CD4-positive, alpha-beta T cell (primary cell): ENCODE measurements at regions not wholly inside any gene's neighbourhood (a gene's known extent, or its start where the extent isn't known, plus 50 kb on each side); places are given as distances from the start of the nearest gene placed in this dataset.

Experiments
- ATAC-seq: fragments of 200-7000 bp; cut with Tn5 transposase; one replicate; pipeline ENCODE4 v1.10.0; 2022; ENCODE audit warnings: mild to moderate bottlenecking; ENCODE audit not compliant: poor library complexity
- CTCF ChIA-PET: fragments of 350-600 bp; sonication (Branson Sonifier 250); formaldehyde crosslinking; loops from one replicate; lab custom pipeline; 2021; ENCODE audit warnings: antibody characterized with exemption, inconsistent platforms; lab: Charles Lee
- POLR2A ChIA-PET: fragments of 350-600 bp; sonication (Branson Sonifier 250); formaldehyde crosslinking; loops from one replicate; lab custom pipeline; 2021; ENCODE audit warnings: antibody characterized with exemption, inconsistent platforms; lab: Charles Lee
- DNase-seq, 14 experiments: peaks; one replicate each; pipeline ENCODE4 v3.0.0-alpha.2; 2013 to 2020; ENCODE audit warnings: mixed read lengths in 2 of 14
- H3K27ac ChIP-seq, 2 donors: one replicate each; pipeline versions ENCODE4 v1.5.1 to v1.7.0; 2013; ENCODE audit warnings: low read length in 2 of 2, low read depth in 1 of 2, mild to moderate bottlenecking in 1 of 2
- H3K27me3 ChIP-seq, 2 experiments: 1 replicate in 1 of 2; 2 replicates in 1 of 2; pipeline versions ENCODE4 v1.6.1 to v1.7.0; 2013; ENCODE audit warnings: low read length in 2 of 2, control low read depth in 1 of 2, mild to moderate bottlenecking in 1 of 2, moderate library complexity in 1 of 2; ENCODE audit not compliant: insufficient read depth in 2 of 2, control insufficient read depth in 1 of 2
- H3K36me3 ChIP-seq: one replicate; pipeline ENCODE4 v1.6.1; 2013; ENCODE audit warnings: low read length, control low read depth; ENCODE audit not compliant: insufficient read depth
- H3K4me1 ChIP-seq: one replicate; pipeline ENCODE4 v1.6.1; 2013; ENCODE audit warnings: low read length, control low read depth; ENCODE audit not compliant: insufficient read depth
- H3K4me3 ChIP-seq: one replicate; pipeline ENCODE4 v1.5.1; 2013; ENCODE audit warnings: mild to moderate bottlenecking, low read length, moderate library complexity
- H3K9me3 ChIP-seq, 2 experiments: 1 replicate in 1 of 2; 2 replicates in 1 of 2; pipeline versions ENCODE4 v1.6.1 to v1.7.0; 2013; ENCODE audit warnings: low read length in 2 of 2, mild to moderate bottlenecking in 2 of 2, control low read depth in 1 of 2, moderate library complexity in 1 of 2; ENCODE audit not compliant: control insufficient read depth in 1 of 2, insufficient read depth in 1 of 2
- H3K27ac Mint-ChIP-seq: one replicate; pipeline ENCODE4 v1.8.0; 2020; ENCODE audit warnings: mixed read lengths
- H3K27me3 Mint-ChIP-seq: one replicate; pipeline ENCODE4 v1.8.0; 2021; ENCODE audit warnings: mixed read lengths
- H3K36me3 Mint-ChIP-seq: one replicate; pipeline ENCODE4 v1.8.0; 2021; ENCODE audit warnings: low read depth, mixed read lengths
- H3K4me1 Mint-ChIP-seq: one replicate; pipeline ENCODE4 v1.8.0; 2021; ENCODE audit warnings: low read depth, mixed read lengths
- H3K4me3 Mint-ChIP-seq: one replicate; pipeline ENCODE4 v1.8.0; 2020; ENCODE audit warnings: mild to moderate bottlenecking, mixed read lengths
- H3K9me3 Mint-ChIP-seq: one replicate; pipeline ENCODE4 v1.8.0; 2020; ENCODE audit warnings: mixed read lengths
- intact Hi-C, 2 experiments: fragments of 100-400 bp; cut with DNase I in 1 of 2; cut with micrococcal nuclease in 1 of 2; formaldehyde crosslinking; loops; one replicate each; pipeline versions ENCODE4 v1.15.1 to v1.9.0; 2023 to 2025; cut with DNase I, micrococcal nuclease
- TF ChIP-seq, protein P1 (sequence below): fragments of 200-600 bp; IDR thresholded peaks from one replicate; pipeline ENCODE4 v1.8.0; 2022; ENCODE audit warnings: antibody characterized with exemption, mild to moderate bottlenecking

DNA sequence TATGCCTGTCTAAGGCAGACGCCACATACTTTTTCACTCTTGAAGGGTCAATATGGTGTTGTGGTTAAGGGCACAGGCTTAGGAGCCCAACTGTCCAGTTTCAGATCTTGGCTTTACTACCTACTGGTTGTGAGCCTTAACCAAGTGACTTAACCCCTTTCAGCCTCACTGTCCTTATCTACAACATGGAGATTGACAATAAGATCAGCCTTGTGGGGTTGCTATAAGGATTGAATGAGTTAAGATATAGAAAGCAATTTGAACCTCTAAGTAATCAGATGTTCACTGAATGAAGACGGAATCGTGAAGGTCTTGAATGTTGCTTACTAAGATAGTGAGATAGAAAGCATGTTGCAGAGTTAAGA is 121.3 kb upstream of the JUN start:
- peak overlapping the region; percentile 47 for H3K4me3 Mint-ChIP-seq
- CTCF ChIA-PET = no interaction called here
- H3K27me3 ChIP-seq = no peaks in the 10 kb centered on the region
- DNase-seq = no peak
- no peak for ATAC-seq
- H3K27me3 Mint-ChIP-seq = no peaks in the 10 kb centered on the region
- intact Hi-C loops = loop anchor here (2.0 to 10.0 kb wide), 2 partner anchors 90 to 120 kb away; partner anchors contain the start of gene JUN (in 1 of the 2)
- H3K9me3 Mint-ChIP-seq = no peaks in the 10 kb centered on the region
- no peaks in the 10 kb centered on the region for H3K9me3 ChIP-seq
- no peak overlapping the region for H3K27ac ChIP-seq
- H3K27ac Mint-ChIP-seq = peak overlapping the region; percentile 18
- peaks cover 9% of the 10 kb centered on the region for H3K4me1 Mint-ChIP-seq
- no peak overlapping the region for H3K4me3 ChIP-seq
- TF ChIP-seq, protein P1, sequence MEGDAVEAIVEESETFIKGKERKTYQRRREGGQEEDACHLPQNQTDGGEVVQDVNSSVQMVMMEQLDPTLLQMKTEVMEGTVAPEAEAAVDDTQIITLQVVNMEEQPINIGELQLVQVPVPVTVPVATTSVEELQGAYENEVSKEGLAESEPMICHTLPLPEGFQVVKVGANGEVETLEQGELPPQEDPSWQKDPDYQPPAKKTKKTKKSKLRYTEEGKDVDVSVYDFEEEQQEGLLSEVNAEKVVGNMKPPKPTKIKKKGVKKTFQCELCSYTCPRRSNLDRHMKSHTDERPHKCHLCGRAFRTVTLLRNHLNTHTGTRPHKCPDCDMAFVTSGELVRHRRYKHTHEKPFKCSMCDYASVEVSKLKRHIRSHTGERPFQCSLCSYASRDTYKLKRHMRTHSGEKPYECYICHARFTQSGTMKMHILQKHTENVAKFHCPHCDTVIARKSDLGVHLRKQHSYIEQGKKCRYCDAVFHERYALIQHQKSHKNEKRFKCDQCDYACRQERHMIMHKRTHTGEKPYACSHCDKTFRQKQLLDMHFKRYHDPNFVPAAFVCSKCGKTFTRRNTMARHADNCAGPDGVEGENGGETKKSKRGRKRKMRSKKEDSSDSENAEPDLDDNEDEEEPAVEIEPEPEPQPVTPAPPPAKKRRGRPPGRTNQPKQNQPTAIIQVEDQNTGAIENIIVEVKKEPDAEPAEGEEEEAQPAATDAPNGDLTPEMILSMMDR = no peak
- no peaks in the 10 kb centered on the region for H3K36me3 Mint-ChIP-seq
- peaks cover 14% of the 10 kb centered on the region for H3K4me1 ChIP-seq
- no peaks in the 10 kb centered on the region for H3K36me3 ChIP-seq
- POLR2A ChIA-PET = interaction anchor here (1.1 kb wide), 1 partner anchor 121 kb away, joined by 4 read pairs; the partner anchor contains the start of gene JUN

DNA sequence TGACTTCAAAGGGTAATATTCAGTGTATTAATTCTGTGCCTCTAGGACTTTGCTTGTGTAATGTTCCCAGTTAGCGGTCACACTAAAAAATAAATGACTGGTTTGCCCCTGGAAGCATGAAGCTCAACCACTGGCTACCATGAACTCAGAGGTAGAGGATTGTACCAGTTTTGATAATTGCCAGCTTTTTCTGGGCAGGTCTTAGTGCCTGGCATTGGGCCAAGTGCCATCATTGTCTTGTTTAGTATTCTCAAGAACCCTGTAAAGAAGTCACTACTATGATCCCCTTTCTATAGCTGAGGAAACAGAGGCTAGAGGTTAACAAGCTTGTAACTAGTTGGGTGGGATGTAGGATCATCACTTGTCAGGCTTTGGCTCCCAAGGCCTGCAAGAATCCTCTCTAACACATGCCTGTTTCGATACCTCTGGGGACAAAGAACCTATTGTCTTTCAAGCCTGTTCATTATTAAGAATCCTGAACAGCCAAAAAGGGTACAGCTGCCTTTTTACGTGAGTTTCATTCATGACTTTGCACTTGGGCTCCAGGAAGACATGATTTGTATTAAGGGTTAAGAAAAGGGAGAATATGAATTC is 121.9 kb upstream of the JUN start:
- no peaks in the 10 kb centered on the region for H3K27me3 ChIP-seq
- Mint-ChIP-seq H3K9me3 (no peaks in the 10 kb centered on the region), H3K36me3 (no peaks in the 10 kb centered on the region), H3K4me1 (peaks cover 9% of the 10 kb centered on the region), H3K27me3 (no peaks in the 10 kb centered on the region), H3K4me3 (no peak overlapping the region), H3K27ac (no peak overlapping the region)
- H3K36me3 ChIP-seq = no peaks in the 10 kb centered on the region
- ChIA-PET CTCF (no interaction called here), POLR2A (no interaction called here)
- no peak for ATAC-seq
- H3K4me3 ChIP-seq = no peak overlapping the region
- TF ChIP-seq, protein P1 = no peak
- intact Hi-C loops = loop anchor here (2.0 to 10.0 kb wide), 2 partner anchors 91 to 121 kb away; partner anchors contain the start of gene JUN (in 1 of the 2)
- no peaks in the 10 kb centered on the region for H3K9me3 ChIP-seq
- peaks cover 14% of the 10 kb centered on the region for H3K4me1 ChIP-seq
- H3K27ac ChIP-seq = no peak overlapping the region
- DNase-seq = no peak

DNA sequence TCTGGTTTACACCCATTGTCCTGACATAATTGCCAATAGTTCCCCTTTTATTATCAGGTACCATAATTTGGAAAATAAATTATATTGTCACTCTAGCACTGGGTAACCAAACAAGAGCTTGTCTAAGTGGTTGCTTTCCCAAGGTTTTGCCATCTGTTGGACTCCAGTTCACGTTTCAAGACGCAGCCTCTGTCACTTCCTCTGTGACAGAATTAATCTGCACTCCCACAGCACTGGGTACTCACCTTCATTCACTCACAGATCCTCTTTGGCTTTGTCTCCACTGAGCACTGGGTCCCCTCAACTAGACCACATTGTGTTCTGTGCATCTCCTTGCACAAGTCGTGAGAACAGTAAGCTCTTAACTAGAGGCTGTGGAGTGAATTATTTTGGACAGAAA is 123.6 kb upstream of the JUN start:
- Histone ChIP-seq H3K4me3 (no peak overlapping the region), H3K9me3 (no peaks in the 10 kb centered on the region), H3K36me3 (no peaks in the 10 kb centered on the region), H3K27ac (no peak overlapping the region), H3K4me1 (peaks cover 14% of the 10 kb centered on the region), H3K27me3 (no peaks in the 10 kb centered on the region)
- DNase-seq (no peak), ATAC-seq (no peak)
- Mint-ChIP-seq H3K36me3 (no peaks in the 10 kb centered on the region), H3K4me1 (peaks cover 9% of the 10 kb centered on the region), H3K4me3 (no peak overlapping the region), H3K27me3 (no peaks in the 10 kb centered on the region), H3K9me3 (no peaks in the 10 kb centered on the region), H3K27ac (no peak overlapping the region)
- TF ChIP-seq, protein P1 = no peak
- ChIA-PET CTCF (no interaction called here), POLR2A (no interaction called here)
- intact Hi-C loops = loop anchor here in 1 of 2 experiments (10.0 kb wide), 1 partner anchor 93 kb away; no protein-coding TSS in a partner anchor
